NCI-H1092 (cell line): ENCODE measurements at regions not wholly inside any gene's neighbourhood (a gene's known extent, or its start where the extent isn't known, plus 50 kb on each side); places are given as distances from the start of the nearest gene placed in this dataset.
"Not testable (repeated sequence)": the region's sequence is repeated elsewhere in the genome, so short reads cannot be mapped to it uniquely, and the experiment has no call there.

ENCODE experiments used
- DNase-seq: peaks from one replicate; lab custom pipeline; 2025; lab: John Stamatoyannopoulos, UW

DNA sequence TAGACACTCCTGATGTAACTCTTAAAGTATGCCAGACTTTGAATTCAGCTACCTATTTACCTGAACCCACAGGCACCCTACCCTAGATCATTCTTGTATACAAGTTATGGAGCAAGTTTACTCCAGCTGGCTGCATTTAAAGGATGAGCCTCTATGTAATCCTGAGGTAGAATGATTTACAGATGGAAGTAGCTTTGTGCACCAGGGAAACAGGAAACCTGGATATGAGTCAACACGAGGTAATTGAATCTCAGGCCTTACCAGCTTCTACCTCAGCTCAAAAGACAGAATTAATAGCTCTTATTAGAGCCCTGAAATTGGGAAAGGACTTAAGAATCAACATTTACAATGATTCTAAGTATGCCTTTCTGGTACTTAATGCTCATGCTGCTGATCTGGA lies 119.8 kb downstream of the AGTR2 start:
- no peak for DNase-seq

DNA sequence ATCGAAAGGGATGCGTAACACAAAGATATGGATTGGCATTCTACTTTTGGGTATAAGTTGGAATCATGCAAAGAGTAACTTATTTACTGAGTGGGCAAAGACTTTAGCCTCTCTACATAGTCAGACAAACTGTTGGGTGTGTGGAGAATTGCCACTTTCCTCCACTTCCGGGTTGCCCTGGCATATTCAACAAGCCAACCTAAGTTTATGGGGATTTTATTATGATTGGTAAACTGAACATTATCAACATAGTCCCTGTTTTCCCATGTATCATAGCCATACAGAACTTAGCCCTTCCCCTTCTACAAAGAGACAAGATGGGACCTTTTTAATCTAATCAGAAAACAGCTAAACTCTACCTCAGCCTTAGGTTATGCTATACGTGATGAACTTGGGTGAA lies 121.6 kb downstream of the AGTR2 start:
- no peak for DNase-seq

DNA sequence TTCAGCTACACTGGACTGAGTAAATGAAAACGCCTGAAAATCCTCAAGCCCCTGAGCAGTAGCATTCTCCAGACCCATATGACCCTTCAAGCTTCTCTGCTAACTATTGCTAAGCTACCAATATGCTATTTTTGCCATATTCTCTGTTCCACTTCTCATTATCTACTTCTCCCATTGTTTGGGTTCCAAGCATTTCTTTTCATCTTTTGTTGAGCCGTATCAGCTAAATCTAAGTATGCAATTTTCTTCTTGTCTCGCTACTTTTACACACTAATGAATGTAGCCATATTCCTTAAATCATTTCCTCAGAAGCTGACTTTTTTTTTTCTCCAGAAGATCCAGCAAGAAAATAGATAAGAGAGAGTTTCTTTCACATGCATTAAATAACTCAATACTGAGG lies 128.4 kb downstream of the AGTR2 start:
- no peak for DNase-seq

DNA sequence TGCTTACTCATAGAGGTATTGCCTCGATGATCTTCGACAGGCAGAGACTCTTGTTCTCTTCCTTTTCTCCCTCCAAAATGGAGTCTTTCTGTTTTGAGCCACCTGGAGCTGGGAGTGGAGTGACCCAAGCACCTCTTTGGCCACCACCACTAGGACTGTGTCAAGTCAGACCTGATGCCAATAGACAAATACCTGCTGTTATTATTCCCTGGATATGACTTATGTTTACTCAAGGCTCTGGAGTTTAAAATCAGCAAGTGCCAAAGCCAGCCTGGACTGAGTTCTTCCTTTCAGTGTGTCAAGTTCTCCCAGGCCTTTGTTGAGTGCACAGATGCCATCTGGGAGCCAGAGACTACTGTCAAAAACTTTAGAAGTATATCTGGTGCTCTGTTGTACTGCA lies 130.2 kb upstream of the SLC6A14 start:
- DNase-seq, result no peak

DNA sequence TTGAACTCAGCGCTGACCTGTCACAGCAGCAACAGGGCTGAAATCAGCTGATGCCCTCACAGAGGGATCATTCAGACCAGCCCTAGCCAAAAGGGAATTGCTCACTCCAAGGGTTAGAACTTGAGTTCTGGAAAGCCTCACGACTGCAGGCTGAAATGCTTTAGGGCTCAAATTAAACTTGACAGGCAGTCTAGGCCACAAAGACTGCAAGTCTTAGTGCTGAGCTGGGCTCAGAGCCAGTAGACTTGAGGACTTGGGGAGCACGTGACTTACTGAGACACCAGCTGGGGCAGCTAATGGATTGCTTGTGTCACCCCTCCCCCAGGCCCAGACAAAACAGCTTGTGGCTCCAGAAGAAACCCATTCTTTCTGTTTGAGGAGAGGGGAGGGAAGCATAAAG lies 119.0 kb upstream of the SLC6A14 start:
- DNase-seq, result no peak

DNA sequence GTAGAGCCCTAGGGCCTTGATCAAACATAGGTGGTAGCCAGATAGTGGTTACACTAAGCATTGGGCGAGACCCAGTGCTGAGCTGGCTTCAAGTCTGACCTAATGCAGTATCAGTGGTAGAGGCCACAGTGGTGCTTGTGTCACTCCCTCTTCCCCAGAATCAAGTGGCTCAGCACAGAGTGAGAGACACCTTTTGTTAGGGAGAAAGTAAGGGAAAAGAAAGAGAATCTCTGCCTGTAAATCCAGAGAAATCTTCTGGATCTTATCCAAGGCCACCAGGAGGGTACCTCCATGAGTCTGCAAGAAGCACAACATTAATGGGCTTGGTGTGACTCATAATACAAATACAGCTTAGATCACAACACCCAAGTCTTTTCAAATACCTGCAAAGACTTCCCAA lies 117.7 kb upstream of the SLC6A14 start:
- no peak for DNase-seq

DNA sequence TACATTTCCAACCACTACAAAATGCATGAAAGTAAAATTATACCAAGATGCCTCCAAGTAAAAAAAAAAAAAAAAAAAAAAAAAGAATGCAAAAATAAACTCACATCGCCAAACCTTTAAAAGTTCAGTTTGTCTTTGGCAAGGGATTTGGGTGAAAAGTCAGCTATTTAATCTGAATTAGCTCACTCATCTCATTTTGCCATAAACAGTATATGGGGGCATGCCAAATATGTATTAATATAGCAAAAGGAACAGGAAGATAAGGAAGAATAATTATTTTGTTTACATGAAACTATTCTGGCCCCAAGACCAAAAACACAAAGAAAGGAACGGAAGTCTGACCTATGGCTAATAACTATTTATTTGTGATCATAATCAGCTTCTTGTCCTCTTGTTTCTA lies 114.7 kb upstream of the SLC6A14 start:
- DNase-seq, result no peak

DNA sequence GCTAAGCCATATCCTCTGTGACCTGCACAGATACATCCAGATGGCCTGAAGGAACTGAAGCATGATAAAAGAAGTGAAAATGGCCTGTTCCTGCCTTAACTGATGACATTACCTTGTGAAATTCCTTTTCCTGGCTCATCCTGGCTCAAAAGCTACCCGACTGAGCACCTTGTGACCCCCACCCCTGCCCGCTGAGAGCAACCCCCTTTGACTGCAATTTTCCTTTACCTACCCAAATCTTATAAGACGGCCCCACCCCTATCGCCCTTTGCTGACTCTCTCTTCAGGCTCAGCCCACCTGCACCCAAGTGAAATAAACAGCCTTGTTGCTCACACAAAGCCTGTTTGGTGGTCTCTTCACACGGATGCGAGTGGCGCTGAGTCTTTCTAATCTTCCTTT lies 104.4 kb upstream of the SLC6A14 start:
- not testable (repeated sequence) for DNase-seq

DNA sequence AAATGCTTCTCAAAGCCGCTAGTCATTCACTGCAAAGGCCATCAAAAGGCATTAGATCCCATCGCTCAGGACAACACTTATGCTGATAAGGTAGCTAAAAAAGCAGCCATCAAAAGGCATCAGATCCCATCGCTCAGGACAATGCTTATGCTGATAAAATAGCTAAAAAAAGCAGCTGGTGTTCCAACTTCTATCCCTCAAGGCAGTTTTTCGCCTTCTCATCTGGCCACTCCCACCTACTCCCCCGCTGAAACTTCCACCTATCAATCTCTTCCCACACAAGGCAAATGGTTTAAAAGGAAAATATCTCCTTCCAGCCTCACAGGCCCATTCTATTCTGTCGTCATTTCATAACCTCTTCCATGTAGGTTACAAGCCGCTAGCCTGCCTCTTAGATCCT lies 101.6 kb upstream of the SLC6A14 start:
- not testable (repeated sequence) for DNase-seq

DNA sequence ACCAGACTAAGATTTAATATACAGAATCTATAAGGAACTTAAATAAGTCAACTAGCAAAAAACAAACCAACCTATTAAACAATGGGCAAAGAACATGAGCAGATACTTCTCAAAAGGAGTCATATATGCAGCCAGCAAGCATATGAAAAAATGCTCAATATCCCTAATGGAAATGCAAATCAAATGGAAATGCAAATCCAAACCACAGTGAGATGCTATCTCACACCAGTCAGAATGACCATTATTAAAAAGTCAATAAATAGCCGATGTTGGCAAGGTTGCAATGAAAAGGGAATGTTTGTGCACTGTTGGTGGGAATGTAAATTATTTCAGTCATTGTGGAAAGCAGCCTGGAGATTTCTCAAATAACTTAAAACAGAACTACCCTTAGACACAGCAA lies 97.0 kb upstream of the SLC6A14 start:
- DNase-seq, result no peak

DNA sequence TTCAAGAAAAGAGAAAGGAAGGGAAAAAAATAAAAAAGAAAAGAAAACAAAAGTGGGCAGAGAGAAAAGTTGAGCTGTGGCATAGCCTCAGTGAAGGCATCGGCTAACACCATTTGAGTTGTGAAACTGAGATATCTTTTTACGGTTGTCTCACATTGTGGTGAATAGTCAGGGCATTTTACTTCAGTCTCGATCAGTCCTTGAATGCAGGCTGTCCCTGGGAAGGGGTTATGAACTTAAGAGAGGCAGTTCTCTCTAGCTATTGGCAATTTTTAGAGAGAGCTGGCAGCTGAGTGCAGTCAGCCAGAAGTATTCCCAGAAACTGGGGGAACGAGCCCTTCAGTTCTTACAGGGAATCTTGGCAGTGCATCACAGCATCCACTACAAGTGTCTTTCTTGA lies 93.5 kb upstream of the SLC6A14 start:
- DNase-seq, result no peak

DNA sequence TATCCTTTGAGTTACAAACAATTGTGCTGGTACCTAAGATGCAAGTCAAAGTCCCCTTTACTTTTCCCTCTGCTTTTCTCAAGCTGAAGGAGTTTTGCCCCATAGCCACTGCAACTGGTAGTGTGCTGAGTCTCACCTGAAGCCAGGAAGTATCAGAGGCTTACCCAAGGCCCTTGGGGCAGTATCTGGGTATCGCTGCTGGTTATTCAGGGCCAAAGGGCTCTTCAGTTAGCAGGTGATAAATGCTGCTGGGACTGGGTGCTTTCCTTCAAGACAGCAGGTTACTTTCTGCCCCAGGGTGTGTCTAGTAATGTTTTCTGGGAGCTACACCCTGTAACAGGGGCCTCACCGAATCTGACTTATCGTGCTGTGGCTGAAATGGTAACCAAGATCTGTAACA lies 90.4 kb upstream of the SLC6A14 start:
- no peak for DNase-seq

DNA sequence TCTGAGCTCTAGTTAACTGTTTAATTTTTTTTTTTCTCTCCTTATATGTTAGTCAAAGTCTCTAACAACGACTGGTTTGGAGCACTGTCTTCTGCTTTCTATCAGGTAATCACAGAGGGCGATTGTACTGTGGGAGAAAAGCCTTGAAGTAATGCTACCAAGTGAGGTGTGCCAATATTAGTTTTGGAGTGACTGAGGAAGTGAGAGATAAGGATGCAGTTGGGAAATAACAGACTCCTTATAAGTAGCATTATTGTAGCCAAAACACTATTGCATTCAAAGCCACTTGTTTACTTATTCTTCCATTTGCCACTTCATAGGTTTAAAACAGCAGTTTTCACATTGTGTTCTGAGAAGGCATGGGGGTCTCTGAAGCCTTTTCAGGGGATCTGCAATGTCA lies 79.1 kb upstream of the SLC6A14 start:
- no peak for DNase-seq

DNA sequence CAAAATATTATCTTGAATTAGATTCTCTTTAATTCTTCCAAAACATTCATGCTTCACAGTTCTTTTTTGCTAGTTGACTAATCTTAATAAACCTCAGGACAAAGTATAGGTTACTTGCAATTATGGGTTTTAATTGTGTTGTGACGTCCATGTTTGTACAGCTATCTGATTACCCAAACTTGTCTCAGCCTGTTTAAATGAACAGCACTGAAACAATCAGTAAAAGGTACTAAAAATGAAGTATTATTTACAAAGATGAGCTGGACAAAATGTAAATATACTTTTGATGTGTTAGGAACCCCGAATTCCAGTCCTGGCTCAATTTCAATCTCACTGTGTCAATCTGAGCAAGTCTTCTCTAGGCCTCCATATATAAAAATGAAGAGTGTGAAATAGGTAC lies 57.4 kb upstream of the SLC6A14 start:
- no peak for DNase-seq

DNA sequence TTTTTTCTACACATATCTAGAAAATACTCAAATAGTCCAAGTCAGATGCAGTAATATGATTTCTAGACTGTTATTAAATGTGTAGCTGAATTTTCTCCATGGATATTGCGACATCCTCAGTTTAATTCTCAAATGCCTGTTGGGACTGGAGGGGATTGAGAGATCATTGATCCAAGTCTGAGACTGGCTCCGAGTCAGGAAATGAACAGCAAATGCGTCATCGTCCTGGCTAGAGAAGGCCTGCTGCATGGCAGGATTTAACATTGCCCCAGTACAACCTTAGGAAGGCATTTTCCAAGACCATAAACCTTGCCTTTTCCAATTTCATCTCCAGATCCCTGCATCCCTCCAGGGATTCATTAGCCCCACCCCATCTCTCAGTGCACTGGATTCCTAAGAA lies 56.6 kb upstream of the SLC6A14 start:
- DNase-seq, result no peak

DNA sequence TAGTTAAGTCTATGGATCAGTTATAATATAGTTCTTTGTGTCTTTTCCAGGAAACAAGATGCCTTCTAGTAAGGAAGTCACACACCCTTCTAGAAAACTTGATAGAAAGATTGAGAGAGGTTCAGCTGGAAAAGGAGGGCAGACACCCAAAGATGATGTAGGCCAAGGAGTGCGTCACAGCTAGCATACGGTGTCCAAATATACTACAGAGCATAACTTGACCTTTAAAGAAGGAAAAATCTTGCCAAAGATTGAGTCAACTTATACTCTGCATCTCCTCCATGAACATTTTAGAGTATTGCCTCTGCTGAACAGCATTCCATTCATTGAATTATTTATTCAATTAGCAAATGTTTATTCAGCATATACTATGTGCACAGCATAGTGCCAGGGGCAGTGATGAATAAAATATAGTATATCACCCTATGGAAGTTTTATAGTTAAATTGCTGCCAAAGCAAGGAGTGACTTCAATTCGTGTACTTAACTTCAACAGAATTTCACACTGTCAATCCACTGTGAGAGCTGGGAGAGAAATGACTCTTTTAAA lies 51.9 kb upstream of the SLC6A14 start:
- DNase-seq, result no peak
